ENCODE measurements at regions not wholly inside any gene's neighbourhood (a gene's known extent, or its start where the extent isn't known, plus 50 kb on each side); places are given as distances from the start of the nearest gene placed in this dataset.

DNA sequence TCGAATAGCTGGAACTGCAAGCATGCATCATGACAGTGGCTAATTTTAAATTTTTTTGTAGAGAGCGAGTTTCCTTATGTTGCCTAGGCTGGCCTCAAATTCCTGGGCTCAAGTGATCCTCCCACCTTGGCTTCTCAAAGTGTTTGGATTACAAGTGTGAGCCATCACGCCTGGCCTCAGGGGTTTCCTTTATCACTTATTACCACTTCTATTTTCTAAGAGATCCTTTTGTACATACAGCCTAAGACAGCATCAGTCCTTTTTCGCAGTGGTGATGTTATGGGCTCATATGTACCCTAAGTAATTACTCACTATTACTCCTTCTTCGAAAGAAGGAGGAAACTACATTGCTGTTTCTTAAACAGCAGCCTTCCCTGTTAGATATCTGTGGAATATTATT, 54.1 kb upstream of the CDKN2AIP start:
- H3K27ac Mint-ChIP-seq, result no peak overlapping the region
- intact Hi-C loops (cut with micrococcal nuclease), result no loop called here
- CTCF ChIA-PET, result no interaction called here
- H3K36me3 Mint-ChIP-seq (ENCODE audit: low read depth), result no peaks in the 10 kb centered on the region
- no peak overlapping the region for H3K4me3 Mint-ChIP-seq
- POLR2A ChIA-PET, result no interaction called here
- no peaks in the 10 kb centered on the region for H3K9me3 Mint-ChIP-seq
- ATAC-seq (no peak), DNase-seq (no peak)
- H3K4me1 Mint-ChIP-seq (ENCODE audit: low read depth), result peaks cover 4% of the 10 kb centered on the region
- no peak for TF ChIP-seq CTCF (IDR thresholded peaks at IDR 0.05)
- peaks cover 2% of the 10 kb centered on the region for H3K27me3 Mint-ChIP-seq

- ChIA-PET CTCF (no interaction called here), POLR2A (no interaction called here)
- Mint-ChIP-seq H3K27ac (no peak overlapping the region), H3K4me3 (no peak overlapping the region), H3K9me3 (no peaks in the 10 kb centered on the region), H3K27me3 (peaks cover 1% of the 10 kb centered on the region), H3K36me3 (ENCODE audit: low read depth) (no peaks in the 10 kb centered on the region), H3K4me1 (ENCODE audit: low read depth) (peaks cover 7% of the 10 kb centered on the region)
- no peak for TF ChIP-seq CTCF (IDR thresholded peaks at IDR 0.05)
- ATAC-seq (no peak), DNase-seq (no peak)
- intact Hi-C loops (cut with micrococcal nuclease), result no loop called here
These were observed 53.2 kb upstream of the CDKN2AIP start for GRCh38 chr4:183391204-183391603.

- H3K4me1 Mint-ChIP-seq (ENCODE audit: low read depth), result peaks cover 14% of the 10 kb centered on the region
- ChIA-PET CTCF (no interaction called here), POLR2A (no interaction called here)
- no peak overlapping the region for H3K27ac Mint-ChIP-seq
- H3K36me3 Mint-ChIP-seq (ENCODE audit: low read depth), result no peaks in the 10 kb centered on the region
- intact Hi-C loops (cut with micrococcal nuclease), result no loop called here
- ATAC-seq (peak; percentile 43), DNase-seq (no peak)
- H3K4me3 Mint-ChIP-seq, result no peak overlapping the region
- H3K9me3 Mint-ChIP-seq, result no peaks in the 10 kb centered on the region
- peaks cover 1% of the 10 kb centered on the region for H3K27me3 Mint-ChIP-seq
- TF ChIP-seq CTCF (IDR thresholded peaks at IDR 0.05), result no peak
These were observed 52.1 kb upstream of the CDKN2AIP start for GRCh38 chr4:183392377-183392776.

DNA sequence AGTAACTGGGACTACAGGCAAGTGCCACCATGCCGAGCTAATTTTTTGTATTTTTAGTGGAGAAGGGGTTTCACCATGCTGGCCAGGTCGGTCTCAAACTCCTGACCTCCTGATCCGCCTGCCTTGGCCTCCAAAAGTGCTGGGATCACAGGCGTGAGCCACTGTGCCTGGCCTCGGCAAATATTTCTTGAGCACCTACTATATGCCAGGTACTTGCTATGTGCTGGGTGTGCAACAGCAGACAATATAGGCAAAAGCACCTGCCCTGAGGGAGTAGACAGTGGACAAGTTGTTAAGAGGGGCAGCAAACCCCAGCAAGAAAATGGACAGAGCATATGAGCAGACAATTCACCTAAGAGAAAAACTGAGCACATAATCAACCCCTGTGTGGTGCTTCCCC, 51.0 kb upstream of the CDKN2AIP start:
- intact Hi-C loops (cut with micrococcal nuclease), result no loop called here

More for the DNA sequence above, 51.0 kb upstream of the CDKN2AIP start:
- no peak for TF ChIP-seq CTCF (IDR thresholded peaks at IDR 0.05)
- ChIA-PET CTCF (interaction anchor here (0.7 kb wide), 2 partner anchors 42 to 722 kb away, joined by 3 read pairs; no protein-coding TSS in a partner anchor), POLR2A (no interaction called here)
- no peak overlapping the region for H3K4me3 Mint-ChIP-seq
- no peak for DNase-seq
- ATAC-seq, result no peak
- H3K27me3 Mint-ChIP-seq, result no peaks in the 10 kb centered on the region
- peaks cover 19% of the 10 kb centered on the region for H3K4me1 Mint-ChIP-seq (ENCODE audit: low read depth)
- H3K9me3 Mint-ChIP-seq, result no peaks in the 10 kb centered on the region
- H3K36me3 Mint-ChIP-seq (ENCODE audit: low read depth), result no peaks in the 10 kb centered on the region
- no peak overlapping the region for H3K27ac Mint-ChIP-seq

Measured in activated CD8-positive, alpha-beta T cell treated with anti-CD3 and anti-CD28 coated beads for 36 hours (primary cell).